Coronary artery (tissue), 2 donors: ENCODE measurements at regions not wholly inside any gene's neighbourhood (a gene's known extent, or its start where the extent isn't known, plus 50 kb on each side); places are given as distances from the start of the nearest gene placed in this dataset.

ENCODE experiments used
- DNase-seq: peaks from one replicate; pipeline ENCODE4 v3.0.0-alpha.2; 2017; ENCODE audit warnings: low spot score
- H3K27ac ChIP-seq, 2 donors: fragments of 200-600 bp; sonication (generic); one replicate each; pipeline ENCODE4 v1.5.1; 2016 to 2019
- H3K4me3 ChIP-seq: fragments of 200-600 bp; sonication (generic); 2 replicates; pipeline ENCODE4 v1.5.1; 2016; ENCODE audit warnings: mild to moderate bottlenecking, moderate library complexity
- CTCF ChIP-seq: fragments of 200-600 bp; sonication (generic); IDR thresholded peaks from one replicate; pipeline ENCODE4 v1.5.1; 2019; ENCODE audit warnings: antibody characterized with exemption

- H3K27ac ChIP-seq = no peak overlapping the region
- H3K4me3 ChIP-seq = no peak overlapping the region
- DNase-seq = no peak
- TF ChIP-seq CTCF = no peak
Measured at GRCh38 chr13:73339086-73339485, 280.3 kb downstream of the KLF5 start.

GRCh38 chr13:73338389-73338788 is 279.6 kb downstream of the KLF5 start:
- no peak for DNase-seq
- Histone ChIP-seq H3K4me3 (no peak overlapping the region), H3K27ac (no peak overlapping the region)
- TF ChIP-seq CTCF = no peak

- TF ChIP-seq CTCF = no peak
- no peak for DNase-seq
- Histone ChIP-seq H3K27ac (no peak overlapping the region), H3K4me3 (no peak overlapping the region)
Measured at GRCh38 chr13:73337532-73337931, 278.7 kb downstream of the KLF5 start.

- no peak for TF ChIP-seq CTCF
- H3K27ac ChIP-seq = no peak overlapping the region
- no peak for DNase-seq
- H3K4me3 ChIP-seq = no peak overlapping the region
Measured at GRCh38 chr13:73336773-73337172, 278.0 kb downstream of the KLF5 start.

- no peak for TF ChIP-seq CTCF
- Histone ChIP-seq H3K4me3 (no peak overlapping the region), H3K27ac (no peak overlapping the region)
- no peak for DNase-seq
Measured at GRCh38 chr13:73335944-73336343, 277.1 kb downstream of the KLF5 start.

- DNase-seq = no peak
- Histone ChIP-seq H3K27ac (no peak overlapping the region), H3K4me3 (no peak overlapping the region)
- no peak for TF ChIP-seq CTCF
Measured at GRCh38 chr13:73335210-73335609, 276.4 kb downstream of the KLF5 start.

- DNase-seq = no peak
- Histone ChIP-seq H3K27ac (no peak overlapping the region), H3K4me3 (no peak overlapping the region)
- TF ChIP-seq CTCF = no peak
Measured at GRCh38 chr13:73334445-73334844, 275.6 kb downstream of the KLF5 start.
